Stimulated activated CD4-positive, alpha-beta T cell treated with anti-CD3 and anti-CD28 coated beads, Interleukin-2, amount 100 ng/mL, for 4 hours (primary cell): ENCODE measurements at regions not wholly inside any gene's neighbourhood (a gene's known extent, or its start where the extent isn't known, plus 50 kb on each side); places are given as distances from the start of the nearest gene placed in this dataset.
"Not testable (repeated sequence)": the region's sequence is repeated elsewhere in the genome, so short reads cannot be mapped to it uniquely, and the experiment has no call there.

Experiments
- DNase-seq: peaks from one replicate; pipeline ENCODE4 v3.0.0-alpha.2; 2020; ENCODE audit warnings: low read depth

DNA sequence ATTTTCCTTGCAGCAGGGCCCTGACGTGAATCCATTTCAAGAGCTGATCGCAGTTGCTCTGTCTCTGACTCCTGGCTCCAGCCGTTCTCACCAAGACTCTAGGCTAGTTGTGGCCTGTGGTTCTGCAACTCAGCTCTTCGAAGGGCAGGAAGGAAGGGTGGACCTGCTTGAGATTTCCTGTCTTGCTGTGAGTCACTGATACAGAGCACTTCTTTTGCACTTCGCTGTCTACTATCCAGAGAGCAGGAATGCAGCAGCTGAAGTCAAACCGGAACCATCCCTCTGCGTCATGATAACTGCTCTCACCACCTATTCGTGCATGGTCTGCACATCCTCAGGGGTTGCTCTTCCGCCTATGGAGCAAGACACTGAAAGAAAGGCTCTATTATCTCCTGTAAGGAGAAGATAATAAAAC, 59.7 kb downstream of the RAP2B start:
- DNase-seq, result peak; percentile 49

DNA sequence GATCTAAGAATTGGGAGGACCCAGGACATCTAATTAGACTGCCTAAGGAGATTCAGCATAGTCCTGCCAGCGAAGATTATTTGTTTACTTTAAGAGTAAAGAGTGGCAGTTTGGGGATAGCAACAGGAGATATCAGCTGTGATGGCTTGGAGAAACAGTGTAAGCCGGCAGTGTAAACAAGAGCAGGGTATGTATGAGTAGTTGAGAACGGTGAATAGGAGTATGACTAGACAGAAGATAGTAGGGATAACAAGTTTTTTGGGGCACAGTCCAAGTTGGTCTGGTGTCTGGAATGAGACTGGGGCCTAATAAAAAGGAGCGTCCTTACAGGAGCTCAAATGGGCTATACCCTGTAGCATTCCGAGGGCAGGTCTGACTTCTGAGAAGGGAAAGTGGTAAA, 64.9 kb downstream of the RAP2B start:
- DNase-seq, result not testable (repeated sequence)

DNA sequence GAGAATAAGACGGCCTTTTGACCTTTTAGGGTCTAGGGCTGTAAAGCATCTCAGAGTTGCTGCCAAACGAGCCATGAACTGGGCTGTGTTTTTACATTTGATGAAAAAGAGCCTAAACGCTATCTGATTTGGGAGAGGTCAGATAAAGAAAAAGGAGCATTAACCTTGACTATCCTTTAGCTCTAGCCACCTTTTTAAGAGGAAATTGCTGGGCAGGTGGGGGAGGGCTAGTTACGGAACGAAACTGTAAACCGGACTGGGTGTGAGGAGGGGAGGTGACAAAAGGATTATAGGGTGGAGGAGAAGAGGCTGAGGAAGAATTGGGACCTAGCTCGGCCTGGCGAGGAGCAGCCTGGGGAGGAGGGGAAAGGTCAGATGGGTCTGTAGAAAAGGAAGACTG, 68.4 kb downstream of the RAP2B start:
- DNase-seq, result not testable (repeated sequence)

DNA sequence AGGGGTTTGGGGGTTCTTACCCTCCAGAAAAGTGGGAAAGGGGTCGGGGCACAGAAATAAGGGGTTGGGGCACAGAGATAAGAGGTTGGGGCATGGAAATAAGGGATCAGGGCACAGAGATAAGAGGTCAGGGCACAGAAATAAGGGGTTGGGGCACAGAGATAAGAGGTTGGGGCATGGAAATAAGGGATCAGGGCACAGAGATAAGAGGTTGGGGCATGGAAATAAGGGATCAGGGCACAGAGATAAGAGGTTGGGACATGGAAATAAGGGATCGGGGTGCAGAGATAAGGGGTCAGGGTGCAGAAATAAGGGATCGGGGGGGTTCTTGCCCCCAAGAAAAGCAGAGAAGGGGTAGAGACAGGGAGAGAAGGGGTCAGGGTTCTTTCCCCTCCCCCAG, 69.2 kb downstream of the RAP2B start:
- not testable (repeated sequence) for DNase-seq

DNA sequence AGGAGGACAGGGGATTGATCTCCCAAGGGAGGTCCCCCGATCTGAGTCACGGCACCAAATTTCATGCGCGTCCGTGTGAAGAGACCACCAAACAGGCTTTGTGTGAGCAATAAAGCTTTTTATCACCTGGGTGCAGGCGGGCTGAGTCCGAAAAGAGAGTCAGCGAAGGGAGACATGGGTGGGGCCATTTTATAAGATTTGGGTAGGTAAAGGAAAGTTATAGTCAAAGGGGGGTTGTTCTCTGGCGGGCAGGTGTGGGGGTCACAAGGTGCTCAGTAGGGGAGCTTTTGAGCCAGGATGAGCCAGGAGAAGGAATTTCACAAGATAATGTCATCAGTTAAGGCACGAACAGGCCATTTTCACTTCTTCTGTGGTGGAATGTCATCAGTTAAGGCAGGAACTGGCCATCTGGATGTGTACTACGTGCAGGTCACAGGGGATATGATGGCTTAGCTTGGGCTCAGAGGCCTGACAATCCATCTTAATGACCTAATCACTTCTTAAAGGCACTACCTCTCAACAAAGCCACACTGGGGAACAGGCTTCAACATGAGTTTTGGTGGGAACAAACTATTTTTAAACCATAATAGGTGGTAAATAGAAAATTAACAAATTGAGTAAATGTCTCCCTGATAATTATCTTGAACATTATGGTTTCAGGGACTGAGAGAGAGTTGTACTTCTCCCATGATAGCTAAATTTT, 70.2 kb downstream of the RAP2B start:
- DNase-seq, result not testable (repeated sequence)

DNA sequence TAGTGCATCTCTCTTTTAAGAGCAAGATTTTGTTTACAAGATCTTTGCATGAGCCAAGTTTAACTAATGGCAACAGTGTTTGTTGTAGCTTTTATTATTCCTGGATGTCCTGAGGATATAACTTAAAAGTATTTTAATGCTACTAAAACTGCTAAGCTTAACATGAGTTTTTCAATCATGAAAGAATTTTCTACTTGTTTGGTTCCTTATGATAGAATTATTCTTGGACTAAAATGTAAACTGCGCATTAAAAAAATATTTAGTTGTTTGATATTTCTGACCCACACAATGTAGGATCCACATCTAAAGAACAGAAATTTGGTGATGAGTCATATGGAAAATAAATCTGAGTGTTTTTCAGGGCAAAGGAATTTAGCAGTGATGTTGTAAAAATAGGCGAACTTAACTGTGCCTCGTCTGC, 70.8 kb downstream of the RAP2B start:
- no peak for DNase-seq

DNA sequence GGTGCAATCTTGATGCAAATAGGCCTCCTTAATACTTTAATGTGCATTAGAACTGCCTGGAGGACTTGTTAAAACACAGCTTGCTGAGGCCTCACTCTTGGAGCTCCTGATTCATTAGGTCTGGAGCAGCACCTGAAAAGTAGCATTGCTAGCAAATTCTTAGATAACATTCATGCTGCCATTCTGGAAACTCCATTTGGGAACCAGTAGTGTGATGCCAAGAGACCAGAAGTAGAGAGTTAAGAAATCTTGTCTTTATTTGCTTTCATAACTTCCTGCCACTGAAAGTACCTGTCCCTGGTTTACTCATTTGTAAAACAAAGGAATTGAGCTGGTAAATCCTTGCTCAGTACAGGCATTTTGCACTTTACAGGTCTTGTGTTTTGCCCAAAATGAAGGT, 72.0 kb downstream of the RAP2B start:
- no peak for DNase-seq

DNA sequence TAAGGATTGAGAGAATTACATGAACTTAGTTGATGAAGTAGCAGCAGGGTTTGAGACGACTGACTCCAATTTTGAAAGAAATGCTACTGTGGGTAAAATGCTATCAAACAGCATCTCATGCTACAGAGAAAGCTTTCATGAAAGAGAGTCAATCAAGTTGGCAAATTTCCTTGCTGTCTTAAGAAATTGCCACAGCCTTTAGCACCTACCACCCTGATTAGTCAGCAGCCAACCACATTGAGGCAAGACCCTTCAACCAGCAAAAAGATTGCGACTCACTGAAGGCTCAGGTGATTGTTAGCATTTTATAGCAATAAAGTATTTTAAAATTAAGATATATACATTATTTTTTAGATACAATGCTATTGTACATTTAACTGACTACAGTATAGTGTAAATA, 80.9 kb downstream of the RAP2B start:
- DNase-seq, result no peak

DNA sequence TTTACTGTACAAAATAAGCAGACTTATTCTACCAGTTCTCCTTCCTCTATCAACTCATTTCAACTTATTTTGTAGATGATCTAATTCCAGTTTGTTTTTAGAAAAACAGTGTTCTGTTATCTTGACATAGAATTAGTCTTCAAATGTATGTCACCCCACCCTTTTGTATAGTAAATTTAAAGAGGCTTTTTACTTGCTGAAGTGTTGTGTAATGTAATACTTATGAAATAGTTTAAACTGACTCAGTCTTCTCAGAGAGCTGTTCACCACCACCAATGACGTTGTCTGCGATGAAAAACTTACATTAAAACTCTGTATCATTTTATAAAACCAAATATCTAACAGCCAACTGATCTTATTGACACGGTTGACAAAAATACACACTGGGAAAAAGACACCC, 82.9 kb downstream of the RAP2B start:
- no peak for DNase-seq

DNA sequence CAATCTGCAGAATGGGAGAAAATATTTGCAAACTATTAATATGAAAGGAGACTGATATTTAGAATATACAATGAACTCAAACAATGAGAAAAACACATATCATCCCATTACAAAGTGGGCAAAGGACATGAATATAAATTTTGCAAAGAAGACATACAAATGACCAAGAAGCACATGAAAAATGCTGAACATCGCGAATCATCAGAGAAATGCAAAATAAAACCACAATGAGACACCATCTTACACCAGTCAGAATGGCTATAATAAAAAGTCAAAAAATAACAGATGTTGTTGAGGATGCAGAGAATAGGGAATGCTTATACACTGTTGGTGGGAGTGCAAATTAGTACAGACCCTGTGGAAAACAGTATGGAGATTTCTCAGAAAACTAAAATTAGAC, 83.6 kb downstream of the RAP2B start:
- no peak for DNase-seq

DNA sequence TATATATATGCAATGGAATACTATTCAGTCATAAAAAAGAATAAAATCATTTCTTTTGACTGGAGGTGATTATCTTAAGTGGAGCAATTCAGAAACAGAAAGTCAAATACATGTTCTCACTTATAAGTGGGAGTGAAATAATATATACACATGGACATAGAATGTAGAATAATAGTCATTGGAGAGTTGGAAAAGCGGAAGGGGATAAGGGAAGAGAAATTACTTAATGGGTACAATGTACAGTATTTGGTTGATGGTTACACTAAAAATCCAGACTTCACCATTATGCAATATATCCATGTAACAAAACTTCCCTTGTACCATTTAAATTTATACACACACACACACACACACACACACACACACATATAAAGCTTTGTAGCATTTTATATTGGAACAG, 84.3 kb downstream of the RAP2B start:
- DNase-seq, result no peak

DNA sequence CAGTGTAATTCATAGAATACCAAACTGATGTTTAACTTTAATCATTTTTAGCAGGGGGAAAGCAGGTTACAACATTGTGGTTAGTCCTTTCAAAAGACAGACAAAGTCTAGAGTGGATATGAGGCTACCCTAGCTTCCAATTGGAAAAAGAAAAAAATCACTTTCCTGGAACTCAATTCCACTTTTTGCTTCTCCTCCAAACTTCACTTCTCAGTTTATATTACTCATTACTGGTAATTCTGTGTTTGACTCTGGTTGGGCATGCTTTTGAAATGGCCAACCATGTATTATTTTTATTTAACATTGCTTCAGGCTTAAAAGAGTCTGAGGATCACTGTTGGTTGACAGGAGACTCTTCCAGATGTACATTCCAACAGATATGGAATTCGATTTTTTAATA, 84.8 kb downstream of the RAP2B start:
- DNase-seq, result no peak

DNA sequence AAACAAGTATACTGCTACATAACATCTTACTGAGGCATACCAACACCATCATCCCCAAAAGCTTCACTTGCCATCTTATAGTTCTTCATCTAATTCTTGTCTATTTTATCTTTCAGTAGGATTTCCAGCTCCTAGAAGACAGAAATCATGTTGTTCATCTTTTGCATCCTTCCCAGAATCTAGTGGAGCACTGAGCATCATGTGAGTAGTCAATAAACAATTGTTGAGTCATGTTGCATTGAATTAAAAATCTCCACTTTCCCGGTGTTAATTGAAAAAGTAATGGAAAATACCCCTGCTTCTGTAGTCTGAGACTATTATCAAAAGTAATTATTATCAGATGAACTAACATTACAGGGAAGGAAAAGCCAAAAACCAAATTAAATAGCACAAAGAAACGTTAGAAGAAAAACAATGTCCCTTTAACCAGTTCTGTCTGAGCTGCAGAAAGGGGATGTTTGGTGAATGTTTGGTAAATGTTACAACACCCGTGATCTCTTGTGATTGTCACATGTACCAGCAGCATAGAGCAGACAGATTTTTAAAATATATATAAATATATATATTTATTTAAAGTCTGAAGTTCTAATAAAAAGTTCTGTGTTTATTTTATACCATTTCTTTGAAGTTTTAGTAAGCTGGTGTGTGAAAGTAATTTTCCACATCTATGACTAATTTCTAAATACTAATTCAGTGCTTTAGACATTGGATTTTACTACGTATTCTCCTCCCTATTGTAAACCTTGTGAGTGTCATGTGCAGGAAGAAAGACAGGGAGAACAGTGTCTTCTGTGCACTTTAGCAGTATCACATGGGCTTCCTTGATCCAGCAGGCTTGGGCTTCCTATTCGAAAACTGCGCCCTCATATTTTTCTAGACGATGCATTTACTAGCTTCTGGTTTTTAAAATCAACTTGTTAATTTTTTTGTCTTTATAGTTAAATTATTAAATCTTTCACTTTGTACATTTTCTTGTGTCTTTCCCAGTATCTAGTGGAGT, 85.6 kb downstream of the RAP2B start:
- DNase-seq, result no peak

DNA sequence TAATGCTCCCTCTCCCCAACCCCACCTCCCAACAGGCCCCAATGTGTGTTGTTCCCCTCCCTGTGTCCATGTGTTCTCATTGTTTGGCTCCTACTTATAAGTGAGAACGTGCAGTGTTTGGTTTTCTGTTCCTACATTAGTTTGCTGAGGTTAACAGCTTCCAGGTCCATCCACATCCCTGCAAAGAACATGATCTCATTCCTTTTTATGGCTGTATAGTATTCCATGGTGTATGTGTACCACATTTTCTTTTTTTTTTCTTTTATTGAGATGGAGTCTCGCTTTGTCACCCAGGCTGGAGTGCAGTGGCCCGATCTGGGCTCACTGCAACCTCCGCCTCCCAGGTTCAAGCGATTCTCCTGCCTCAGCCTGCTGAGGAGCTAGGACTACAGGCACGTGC, 86.8 kb downstream of the RAP2B start:
- not testable (repeated sequence) for DNase-seq

DNA sequence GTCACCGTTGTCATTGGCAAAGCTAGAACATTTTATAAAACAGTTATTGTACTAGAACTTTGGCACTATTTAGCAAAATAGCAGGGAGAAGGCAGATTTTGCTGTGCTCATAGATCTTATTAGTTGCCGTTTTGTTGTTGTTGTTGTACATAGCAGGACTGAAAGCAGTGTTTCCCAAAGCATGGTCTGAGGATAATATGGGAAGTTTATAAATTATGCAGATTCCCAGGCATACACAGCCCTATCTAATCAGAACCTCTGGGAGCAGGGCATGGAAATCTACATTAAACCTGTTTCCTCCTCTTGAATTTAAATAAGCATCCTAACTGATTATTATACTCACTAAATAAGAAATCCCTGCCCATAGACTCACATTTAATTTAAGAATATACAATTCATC, 87.9 kb downstream of the RAP2B start:
- DNase-seq, result no peak

DNA sequence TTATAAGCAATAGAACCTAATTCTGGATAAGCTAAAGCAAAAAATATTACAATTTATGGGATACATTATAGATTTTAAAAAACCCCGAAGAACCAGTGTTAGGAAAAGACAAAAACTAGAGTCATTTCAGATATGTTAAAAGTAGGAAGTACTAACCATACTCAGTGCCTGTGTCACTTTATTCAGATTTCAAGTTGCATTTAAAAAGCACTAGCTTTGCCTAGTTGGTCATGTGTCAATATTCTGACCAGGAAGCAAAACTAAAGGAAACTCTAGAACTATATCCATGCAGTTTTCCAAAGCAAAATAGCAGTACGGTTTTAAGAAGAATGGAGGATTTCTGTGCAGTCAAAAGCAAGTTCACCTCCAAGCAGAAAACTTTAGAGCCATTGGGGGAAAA, 88.4 kb downstream of the RAP2B start:
- DNase-seq, result no peak

DNA sequence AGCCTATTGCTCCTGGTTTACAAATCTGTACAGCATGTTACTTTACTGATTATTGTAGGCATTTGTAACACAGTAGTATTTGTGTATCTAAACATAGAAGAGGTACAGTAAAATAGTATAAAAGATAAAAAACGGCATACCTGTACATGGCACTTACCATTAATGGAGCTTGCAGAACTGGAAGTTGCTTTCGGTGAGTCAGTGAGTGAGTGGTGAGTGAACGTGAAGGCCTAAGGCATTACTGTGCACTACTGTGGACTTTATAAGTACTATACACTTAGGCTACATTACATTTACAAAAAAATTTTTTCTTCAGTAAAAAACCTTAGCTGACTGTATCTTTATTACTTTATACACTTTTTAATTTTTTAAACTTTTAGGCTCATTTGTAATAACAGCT, 90.9 kb downstream of the RAP2B start:
- DNase-seq, result no peak

DNA sequence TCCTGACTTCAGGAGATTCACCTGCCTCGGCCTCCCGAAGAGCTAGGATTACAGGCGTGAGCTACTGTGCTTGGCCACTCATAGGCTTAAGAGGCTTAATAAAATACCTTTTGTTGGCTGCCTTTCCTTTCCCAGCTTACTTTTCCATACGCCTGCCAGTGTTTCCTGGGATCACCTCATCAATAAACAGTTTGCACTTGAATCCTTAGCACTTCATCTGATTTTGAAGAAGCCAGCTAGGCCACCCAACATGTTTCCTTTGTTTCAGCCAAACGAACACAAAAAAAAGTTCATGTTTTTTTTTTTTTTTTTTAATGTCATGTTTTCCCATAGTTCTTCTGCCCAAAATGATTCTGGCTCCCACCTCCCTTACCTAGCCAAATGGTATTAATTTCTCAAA, 92.3 kb downstream of the RAP2B start:
- DNase-seq, result no peak

DNA sequence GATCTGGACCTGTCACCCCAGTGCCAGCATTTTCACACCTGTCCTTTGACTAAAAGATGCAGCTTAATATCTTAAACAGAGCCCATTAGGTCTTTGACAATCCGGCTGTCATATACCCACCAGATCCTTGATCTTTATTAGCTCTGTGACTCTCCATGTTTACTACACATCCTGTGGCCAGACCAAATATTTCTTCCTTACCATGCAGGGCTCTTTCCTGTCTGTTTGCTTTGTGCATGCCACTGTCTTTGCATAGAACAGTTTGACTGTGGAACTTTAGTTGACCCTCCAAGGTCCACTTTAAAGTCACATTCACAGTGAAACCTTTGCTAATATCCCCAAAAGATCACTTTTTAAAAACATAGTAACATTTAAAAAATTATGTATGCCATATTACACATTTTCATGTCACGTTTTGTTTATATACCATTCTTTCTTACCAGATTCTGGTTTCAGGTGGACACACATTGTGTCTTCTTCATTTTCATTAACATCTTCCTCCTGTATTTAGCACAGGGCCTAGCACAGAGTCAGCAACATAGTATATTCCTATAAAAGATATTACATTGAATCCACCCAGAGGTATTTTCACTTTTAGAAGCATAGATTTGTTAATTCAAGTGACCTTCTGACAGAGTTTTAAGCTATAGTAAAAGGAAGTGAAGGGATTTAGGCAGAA, 95.8 kb downstream of the RAP2B start:
- DNase-seq, result no peak

DNA sequence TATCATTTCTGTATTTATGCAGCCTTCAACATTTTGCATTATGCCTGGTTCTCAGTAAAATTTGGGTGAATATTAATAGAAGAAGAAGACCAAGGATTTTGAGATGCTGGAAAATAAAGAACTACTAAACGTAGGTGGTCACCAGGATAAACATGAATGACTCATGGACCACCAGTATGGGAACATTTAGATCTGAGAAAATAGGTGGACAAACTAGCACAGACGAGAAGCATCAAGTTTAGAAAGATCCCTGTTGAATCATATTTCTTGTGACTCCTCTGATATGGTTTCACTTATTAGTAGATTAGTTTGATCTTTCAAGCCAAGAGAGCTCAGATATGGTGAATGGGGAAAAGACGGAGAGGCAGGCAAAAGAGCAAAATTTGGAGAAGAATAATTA, 97.9 kb downstream of the RAP2B start:
- no peak for DNase-seq

DNA sequence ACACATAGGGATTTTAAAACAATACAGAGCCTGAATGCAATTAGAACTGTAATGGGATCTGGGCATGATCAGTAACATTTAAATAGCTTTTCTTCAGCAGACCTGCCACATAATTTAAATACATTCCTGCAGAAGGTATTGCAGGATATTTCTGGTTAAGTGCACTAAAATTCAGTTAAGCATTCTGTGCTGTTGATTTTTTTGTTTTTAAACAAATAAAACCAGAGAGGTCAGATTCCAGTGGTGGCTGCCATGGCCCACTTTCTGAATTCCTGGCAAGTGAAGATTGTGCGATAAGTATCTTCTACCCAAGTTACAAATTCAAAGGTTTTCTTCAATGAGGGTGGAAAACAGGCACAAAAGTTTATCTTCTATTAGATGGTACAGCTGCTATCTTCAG, 98.7 kb downstream of the RAP2B start:
- no peak for DNase-seq

DNA sequence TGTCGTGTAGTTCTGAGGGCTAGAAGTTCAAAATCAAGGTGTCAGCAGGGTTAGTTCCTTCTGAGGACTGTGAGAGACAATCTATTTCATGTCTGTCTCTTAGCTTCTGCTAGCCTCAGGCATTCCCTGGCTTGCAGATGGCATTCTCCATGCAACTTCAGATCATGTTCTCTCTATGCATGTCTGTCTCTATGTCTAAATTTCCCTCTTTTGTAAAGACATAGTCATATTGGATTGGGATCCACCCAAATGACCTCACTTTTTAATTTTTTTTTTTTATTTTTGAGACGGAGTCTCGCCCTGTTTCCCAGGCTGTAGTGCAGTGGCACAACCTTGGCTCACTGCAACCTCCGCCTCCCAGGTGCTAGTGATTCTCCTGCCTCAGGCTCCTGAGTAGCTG, 104.6 kb downstream of the RAP2B start:
- no peak for DNase-seq
